GM21529 (cell line): ENCODE measurements at regions not wholly inside any gene's neighbourhood (a gene's known extent, or its start where the extent isn't known, plus 50 kb on each side); places are given as distances from the start of the nearest gene placed in this dataset.
"Not testable (repeated sequence)": the region's sequence is repeated elsewhere in the genome, so short reads cannot be mapped to it uniquely, and the experiment has no call there.

Source experiments
- ATAC-seq: cut with Tn5 transposase; IDR thresholded peaks from one replicate; pipeline ENCODE4 v1.9.1; 2021; ENCODE audit not compliant: unreplicated experiment

DNA sequence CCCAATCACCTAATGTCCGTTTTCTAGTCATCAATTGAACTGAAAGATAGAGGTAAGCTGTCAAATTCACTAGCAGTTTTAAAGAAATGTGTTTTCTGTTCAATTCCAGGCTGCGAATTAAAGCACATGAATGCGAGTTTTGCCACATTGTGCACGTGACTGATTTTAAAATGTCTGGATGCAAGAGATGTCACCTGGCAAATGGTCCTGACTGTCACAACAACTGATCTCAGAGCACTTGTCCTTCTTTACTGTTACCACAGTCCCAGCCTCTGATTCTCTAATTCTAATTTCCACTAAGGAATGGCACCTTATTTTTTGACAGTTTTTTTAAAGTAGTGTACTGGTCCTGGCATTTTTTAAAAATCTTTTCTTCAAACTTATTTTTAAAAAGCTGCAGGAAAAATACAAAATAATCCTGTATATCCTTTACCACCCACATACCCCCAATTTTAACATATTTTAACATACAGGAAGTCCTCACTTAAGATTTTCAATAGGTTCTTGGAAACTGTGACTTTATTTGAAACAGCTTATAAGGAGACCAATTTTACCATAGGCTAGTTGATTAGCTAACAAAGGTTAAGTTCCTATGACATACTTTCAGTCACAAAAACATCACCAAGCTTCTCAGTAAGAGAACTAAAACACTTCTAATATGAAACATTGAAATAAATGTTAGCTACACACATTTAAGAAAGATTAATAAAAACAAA, 1364.3 kb downstream of the EFNA5 start:
- ATAC-seq = no peak

DNA sequence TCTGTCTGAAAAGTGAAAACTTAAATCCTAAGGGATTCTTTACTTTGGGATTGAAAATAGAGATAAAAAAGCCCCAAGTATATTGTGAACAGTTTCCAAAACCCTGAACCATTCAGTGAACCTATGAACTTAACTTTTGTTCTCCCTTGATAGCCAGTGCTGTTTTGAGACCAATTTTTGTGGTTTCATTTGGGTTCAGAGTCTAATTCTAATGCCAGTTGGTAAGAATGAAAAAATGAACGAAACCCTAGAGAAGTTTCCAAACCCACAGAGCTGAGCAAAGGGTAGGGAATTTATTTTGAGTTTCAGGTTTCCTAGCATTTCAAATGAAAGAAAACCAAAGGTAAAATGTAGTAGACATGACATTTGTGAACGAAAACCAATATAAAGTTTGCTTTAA, 1366.8 kb downstream of the EFNA5 start:
- ATAC-seq = no peak

GRCh38 chr5:106292654-106293053, 1378.1 kb downstream of the EFNA5 start:
- ATAC-seq = no peak

GRCh38 chr5:106290841-106291240, 1379.9 kb downstream of the EFNA5 start:
- no peak for ATAC-seq

DNA sequence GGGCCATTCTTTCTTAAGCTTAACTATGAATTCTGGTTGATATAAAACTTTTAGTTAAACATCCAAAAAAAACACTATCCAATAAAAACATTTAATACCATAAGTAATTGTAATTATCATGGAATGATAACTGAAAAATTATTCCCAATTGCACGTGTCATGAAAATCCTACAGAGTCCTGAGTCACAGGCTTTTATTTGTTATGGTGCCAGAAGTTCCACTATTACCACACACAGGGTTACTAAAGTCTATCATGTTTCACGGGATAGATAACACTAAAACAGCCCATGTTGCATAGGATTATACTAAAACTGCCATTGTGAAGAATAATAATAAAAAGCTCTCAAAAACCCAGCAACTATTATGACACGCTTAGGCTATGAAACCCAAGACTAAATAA, 1381.8 kb downstream of the EFNA5 start:
- ATAC-seq = no peak

DNA sequence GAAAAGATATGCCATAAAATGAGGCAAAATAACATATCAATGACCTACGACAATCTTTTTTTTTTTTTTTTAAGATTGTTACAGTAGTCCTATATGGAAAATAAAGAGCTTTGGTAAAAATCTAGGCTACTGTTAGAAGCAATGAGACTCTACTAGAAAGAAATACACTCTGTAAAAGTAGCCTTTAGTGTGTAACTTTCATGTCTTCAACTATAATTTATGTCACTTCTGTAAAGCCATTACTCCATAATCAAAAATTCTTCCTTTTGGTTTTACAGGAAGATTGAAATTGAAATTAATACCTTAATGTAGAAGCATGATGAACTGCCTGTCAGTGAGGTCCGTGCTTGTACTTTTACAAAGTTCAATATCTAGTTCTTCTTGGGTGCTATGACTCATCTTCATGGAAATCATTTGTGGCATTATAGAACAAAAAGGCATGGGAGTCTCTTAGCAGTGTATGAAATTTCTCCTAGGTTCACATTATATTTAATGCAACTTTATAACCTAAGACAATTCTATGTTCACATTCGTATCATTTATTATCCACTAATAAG, 1393.1 kb downstream of the EFNA5 start:
- ATAC-seq = no peak

- ATAC-seq = no peak
These were observed 1401.4 kb downstream of the EFNA5 start for GRCh38 chr5:106269252-106269843.

DNA sequence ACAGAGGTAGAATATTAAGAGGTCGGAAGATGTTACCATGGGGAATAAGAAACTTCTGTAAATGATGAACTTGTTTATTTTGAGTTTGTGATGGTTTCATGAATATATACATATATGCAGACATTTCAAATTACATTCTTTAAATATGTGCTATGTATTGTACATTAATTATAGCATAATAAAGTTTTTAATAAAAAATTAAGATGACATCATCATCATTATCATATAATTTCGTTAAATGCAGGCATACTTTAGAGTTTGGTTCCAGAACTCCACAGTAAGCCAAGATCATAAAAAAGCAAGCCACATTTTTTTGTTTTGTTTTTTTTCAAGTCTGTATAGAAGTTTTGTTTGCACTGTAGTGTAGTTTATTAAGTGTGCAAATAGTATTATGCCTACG, 1403.5 kb downstream of the EFNA5 start:
- no peak for ATAC-seq

GRCh38 chr5:106262395-106262794, 1408.3 kb downstream of the EFNA5 start:
- ATAC-seq = no peak

- ATAC-seq = not testable (repeated sequence)
These were observed 1411.2 kb downstream of the EFNA5 start for GRCh38 chr5:106259431-106260090.

GRCh38 chr5:106258591-106259125, 1412.1 kb downstream of the EFNA5 start:
- ATAC-seq = no peak

- ATAC-seq = no peak
These were observed 1416.0 kb downstream of the EFNA5 start for GRCh38 chr5:106254784-106255183.

- ATAC-seq = not testable (repeated sequence)
These were observed 1424.5 kb downstream of the EFNA5 start for GRCh38 chr5:106246044-106246745.

- no peak for ATAC-seq
These were observed 1429.3 kb downstream of the EFNA5 start for GRCh38 chr5:106241409-106241808.

- no peak for ATAC-seq
These were observed 1464.7 kb downstream of the EFNA5 start for GRCh38 chr5:106205916-106206571.

DNA sequence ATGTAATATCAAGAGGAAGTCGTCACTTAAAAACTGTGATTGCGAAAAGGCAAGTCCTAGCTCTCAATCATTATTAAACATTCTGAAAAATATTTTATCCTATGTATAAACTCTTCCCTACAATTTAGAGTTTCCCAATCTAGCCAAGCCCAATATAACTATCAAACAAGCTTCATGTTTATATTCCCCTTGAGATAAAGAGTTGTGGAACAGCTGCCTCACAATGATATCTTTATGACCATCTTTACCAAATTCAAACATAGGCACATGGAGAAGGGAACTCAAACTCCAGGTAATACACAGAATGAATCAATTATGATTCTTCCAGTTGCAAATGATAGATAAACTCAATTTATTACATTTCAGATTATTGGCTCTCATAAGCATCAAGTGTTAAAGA, 1468.7 kb downstream of the EFNA5 start:
- ATAC-seq = no peak

GRCh38 chr5:106200971-106201370, 1469.8 kb downstream of the EFNA5 start:
- ATAC-seq = no peak

GRCh38 chr5:106195679-106196474, 1474.9 kb downstream of the EFNA5 start:
- ATAC-seq = no peak

- no peak for ATAC-seq
These were observed 1481.5 kb downstream of the EFNA5 start for GRCh38 chr5:106189121-106189809.
